Thyroid gland (tissue), 4 donors: ENCODE measurements at regions not wholly inside any gene's neighbourhood (a gene's known extent, or its start where the extent isn't known, plus 50 kb on each side); places are given as distances from the start of the nearest gene placed in this dataset.

Experiments used
- POLR2A ChIP-seq, 2 donors: fragments of 450-650 bp; IDR thresholded peaks; one replicate each; pipeline ENCODE4 v1.6.1; 2017; ENCODE audit warnings: antibody characterized with exemption in 2 of 2, mild to moderate bottlenecking in 2 of 2, moderate library complexity in 1 of 2
- TF ChIP-seq, protein P1 (sequence below), 6 experiments: fragments of 200-600 bp in 3 of 6; fragments of 450-650 bp in 3 of 6; sonication (generic) in 3 of 6; IDR thresholded peaks; one replicate each; pipeline ENCODE4 v1.5.1; 2016 to 2019; ENCODE audit warnings: antibody characterized with exemption in 6 of 6, mild to moderate bottlenecking in 2 of 6, inconsistent platforms in 1 of 6, moderate library complexity in 1 of 6

DNA sequence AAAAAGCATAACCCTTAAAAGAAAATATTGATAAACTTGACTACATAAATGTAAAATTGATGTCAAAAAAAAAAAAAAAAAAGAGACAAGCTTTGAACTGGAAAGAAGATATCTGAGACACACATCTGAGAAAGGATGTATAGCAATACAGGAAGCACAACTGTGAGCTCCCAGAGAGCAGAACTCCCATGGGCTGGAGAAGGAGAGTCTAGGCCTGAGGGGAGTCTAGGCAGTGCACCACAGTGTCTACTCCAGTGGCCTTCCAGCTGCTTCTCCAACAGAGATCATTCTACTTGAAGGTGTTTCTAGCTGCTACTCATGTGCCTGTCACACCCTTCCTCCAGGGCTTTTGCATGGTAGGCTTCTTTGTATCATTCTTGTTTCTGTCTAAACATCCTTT is 54.2 kb upstream of the SYT9 start:
- TF ChIP-seq, protein P1, sequence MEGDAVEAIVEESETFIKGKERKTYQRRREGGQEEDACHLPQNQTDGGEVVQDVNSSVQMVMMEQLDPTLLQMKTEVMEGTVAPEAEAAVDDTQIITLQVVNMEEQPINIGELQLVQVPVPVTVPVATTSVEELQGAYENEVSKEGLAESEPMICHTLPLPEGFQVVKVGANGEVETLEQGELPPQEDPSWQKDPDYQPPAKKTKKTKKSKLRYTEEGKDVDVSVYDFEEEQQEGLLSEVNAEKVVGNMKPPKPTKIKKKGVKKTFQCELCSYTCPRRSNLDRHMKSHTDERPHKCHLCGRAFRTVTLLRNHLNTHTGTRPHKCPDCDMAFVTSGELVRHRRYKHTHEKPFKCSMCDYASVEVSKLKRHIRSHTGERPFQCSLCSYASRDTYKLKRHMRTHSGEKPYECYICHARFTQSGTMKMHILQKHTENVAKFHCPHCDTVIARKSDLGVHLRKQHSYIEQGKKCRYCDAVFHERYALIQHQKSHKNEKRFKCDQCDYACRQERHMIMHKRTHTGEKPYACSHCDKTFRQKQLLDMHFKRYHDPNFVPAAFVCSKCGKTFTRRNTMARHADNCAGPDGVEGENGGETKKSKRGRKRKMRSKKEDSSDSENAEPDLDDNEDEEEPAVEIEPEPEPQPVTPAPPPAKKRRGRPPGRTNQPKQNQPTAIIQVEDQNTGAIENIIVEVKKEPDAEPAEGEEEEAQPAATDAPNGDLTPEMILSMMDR (IDR thresholded peaks at IDR 0.05), result no peak
- TF ChIP-seq POLR2A (IDR thresholded peaks at IDR 0.05), result no peak
